ENCODE measurements at regions not wholly inside any gene's neighbourhood (a gene's known extent, or its start where the extent isn't known, plus 50 kb on each side); places are given as distances from the start of the nearest gene placed in this dataset.

- no peak for TF ChIP-seq EZH2 (IDR thresholded peaks at IDR 0.05)
- no peak for TF ChIP-seq POLR2AphosphoS5 (IDR thresholded peaks at IDR 0.05; ENCODE audit: borderline replicate concordance, low read depth, low read length)
These were observed 221.2 kb upstream of the LYZL1 start for GRCh38 chr10:29067628-29068027.
